NB4 (cell line): ENCODE measurements at regions not wholly inside any gene's neighbourhood (a gene's known extent, or its start where the extent isn't known, plus 50 kb on each side); places are given as distances from the start of the nearest gene placed in this dataset.
"Not testable (repeated sequence)": the region's sequence is repeated elsewhere in the genome, so short reads cannot be mapped to it uniquely, and the experiment has no call there.

Experiments used
- MYC ChIP-seq: IDR thresholded peaks from 2 replicates; pipeline ENCODE4 v1.6.1; 2011; ENCODE audit warnings: low read depth, low read length
- POLR2A ChIP-seq: IDR thresholded peaks from 2 replicates; pipeline ENCODE4 v1.6.1; 2011; ENCODE audit warnings: mild to moderate bottlenecking; ENCODE audit not compliant: insufficient read length; ENCODE audit errors: extremely low read depth
- TF ChIP-seq, protein P1 (sequence below): IDR thresholded peaks from one replicate; pipeline ENCODE4 v1.5.1; 2012; ENCODE audit warnings: low read depth, low read length
- TF ChIP-seq, protein P2 (sequence below): IDR thresholded peaks from 2 replicates; pipeline ENCODE4 v1.6.1; 2011; ENCODE audit warnings: low read depth, low read length

DNA sequence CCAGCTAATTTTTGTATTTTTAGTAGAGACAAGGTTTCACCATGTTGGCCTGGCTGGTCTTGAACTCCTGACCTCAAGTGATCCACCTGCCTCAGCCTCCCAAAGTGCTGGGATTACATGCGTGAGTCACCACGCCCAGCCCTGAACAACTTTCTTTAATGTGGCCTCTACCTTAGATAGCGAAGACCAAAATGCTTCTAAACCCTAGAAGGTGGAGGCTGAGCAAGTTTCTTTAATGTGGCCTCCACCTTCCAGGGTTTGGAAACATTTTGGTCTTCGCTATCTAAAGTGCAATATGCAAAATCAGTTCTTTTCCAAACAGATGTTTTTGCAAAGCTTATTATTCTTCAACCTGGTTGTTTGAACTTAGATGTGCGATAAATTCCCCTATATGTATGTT, 70.5 kb upstream of the ITGB1 start:
- TF ChIP-seq MYC, POLR2A: not testable (repeated sequence)
- TF ChIP-seq, protein P1, sequence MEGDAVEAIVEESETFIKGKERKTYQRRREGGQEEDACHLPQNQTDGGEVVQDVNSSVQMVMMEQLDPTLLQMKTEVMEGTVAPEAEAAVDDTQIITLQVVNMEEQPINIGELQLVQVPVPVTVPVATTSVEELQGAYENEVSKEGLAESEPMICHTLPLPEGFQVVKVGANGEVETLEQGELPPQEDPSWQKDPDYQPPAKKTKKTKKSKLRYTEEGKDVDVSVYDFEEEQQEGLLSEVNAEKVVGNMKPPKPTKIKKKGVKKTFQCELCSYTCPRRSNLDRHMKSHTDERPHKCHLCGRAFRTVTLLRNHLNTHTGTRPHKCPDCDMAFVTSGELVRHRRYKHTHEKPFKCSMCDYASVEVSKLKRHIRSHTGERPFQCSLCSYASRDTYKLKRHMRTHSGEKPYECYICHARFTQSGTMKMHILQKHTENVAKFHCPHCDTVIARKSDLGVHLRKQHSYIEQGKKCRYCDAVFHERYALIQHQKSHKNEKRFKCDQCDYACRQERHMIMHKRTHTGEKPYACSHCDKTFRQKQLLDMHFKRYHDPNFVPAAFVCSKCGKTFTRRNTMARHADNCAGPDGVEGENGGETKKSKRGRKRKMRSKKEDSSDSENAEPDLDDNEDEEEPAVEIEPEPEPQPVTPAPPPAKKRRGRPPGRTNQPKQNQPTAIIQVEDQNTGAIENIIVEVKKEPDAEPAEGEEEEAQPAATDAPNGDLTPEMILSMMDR = not testable (repeated sequence)
- TF ChIP-seq, protein P2, sequence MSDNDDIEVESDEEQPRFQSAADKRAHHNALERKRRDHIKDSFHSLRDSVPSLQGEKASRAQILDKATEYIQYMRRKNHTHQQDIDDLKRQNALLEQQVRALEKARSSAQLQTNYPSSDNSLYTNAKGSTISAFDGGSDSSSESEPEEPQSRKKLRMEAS = not testable (repeated sequence)
